PC-9 (cell line): ENCODE measurements at regions not wholly inside any gene's neighbourhood (a gene's known extent, or its start where the extent isn't known, plus 50 kb on each side); places are given as distances from the start of the nearest gene placed in this dataset.
A peak's percentile ranks its signal among the peaks of the same experiment; 100 is the strongest.

Experiments
- BruUV-seq: library from RNA; stranded (reverse); fragments of 400-500 nt; replicated peaks from 2 replicates; lab custom pipeline; 2021; lab: Mats Ljungman, UMichigan
- CTCF ChIA-PET: fragments of 300-600 bp; sonication (Branson Sonifier 250); formaldehyde crosslinking; loops from one replicate; lab custom pipeline; 2022; ENCODE audit warnings: antibody characterized with exemption; lab: Charles Lee
- POLR2A ChIA-PET: fragments of 300-600 bp; sonication (Branson Sonifier 250); formaldehyde crosslinking; loops from one replicate; lab custom pipeline; 2022; ENCODE audit warnings: antibody characterized with exemption; ENCODE audit not compliant: unreplicated experiment; lab: Charles Lee
- DNase-seq, 2 experiments: peaks; one replicate each; pipeline versions ENCODE4 v3.0.0 to v3.0.0-alpha.2; 2015 to 2022; ENCODE audit warnings: mixed read lengths in 1 of 2
- H2AFZ ChIP-seq: fragments of 200-600 bp; sonication (generic); 2 replicates; pipeline ENCODE4 v1.8.1; 2017; ENCODE audit warnings: antibody characterized with exemption
- H3F3A ChIP-seq: fragments of 200-600 bp; sonication (generic); 2 replicates; pipeline ENCODE4 v1.8.1; 2017; ENCODE audit warnings: antibody characterized with exemption, mild to moderate bottlenecking, low read depth; ENCODE audit not compliant: insufficient read depth
- H3K27ac ChIP-seq: fragments of 200-600 bp; sonication (generic); 2 replicates; pipeline ENCODE4 v1.6.1; 2016; ENCODE audit warnings: mixed run types
- H3K27me3 ChIP-seq: fragments of 200-600 bp; sonication (generic); 2 replicates; pipeline ENCODE4 v1.6.1; 2016; ENCODE audit warnings: low read depth, mixed run types; ENCODE audit not compliant: insufficient read depth
- H3K36me3 ChIP-seq: fragments of 200-600 bp; sonication (generic); 2 replicates; pipeline ENCODE4 v1.6.1; 2016; ENCODE audit warnings: low read depth, mixed run types
- H3K4me1 ChIP-seq: fragments of 200-600 bp; sonication (generic); replicated peaks from 2 replicates; pipeline ENCODE4 v1.6.1; 2016; ENCODE audit warnings: mixed run types; ENCODE audit not compliant: insufficient read depth
- H3K4me2 ChIP-seq: fragments of 200-600 bp; sonication (generic); 2 replicates; pipeline ENCODE4 v1.6.1; 2017; ENCODE audit warnings: mixed run types
- H3K4me3 ChIP-seq: fragments of 200-600 bp; sonication (generic); 2 replicates; pipeline ENCODE4 v1.6.1; 2016; ENCODE audit warnings: mixed run types
- H3K79me2 ChIP-seq: fragments of 200-600 bp; sonication (generic); 2 replicates; pipeline ENCODE4 v1.6.1; 2017; ENCODE audit warnings: low read depth, mixed run types
- H3K9me2 ChIP-seq: fragments of 200-600 bp; sonication (generic); 2 replicates; pipeline ENCODE4 v1.8.1; 2017; ENCODE audit warnings: mild to moderate bottlenecking; ENCODE audit not compliant: insufficient read depth
- H3K9me3 ChIP-seq: fragments of 200-600 bp; sonication (generic); 2 replicates; pipeline ENCODE4 v1.8.1; 2016; ENCODE audit warnings: low read depth; ENCODE audit not compliant: insufficient read depth
- H4K20me1 ChIP-seq: fragments of 200-600 bp; sonication (generic); 2 replicates; pipeline ENCODE4 v1.8.1; 2017; ENCODE audit not compliant: insufficient read depth
- CTCF ChIP-seq: fragments of 200-600 bp; sonication (generic); conservative IDR thresholded peaks from 2 replicates; pipeline ENCODE4 v1.6.1; 2017; ENCODE audit warnings: mixed run types, antibody characterized with exemption, mild to moderate bottlenecking, moderate library complexity
- EZH2 ChIP-seq: fragments of 200-600 bp; sonication (generic); IDR thresholded peaks from 2 replicates; pipeline ENCODE4 v1.8.0; 2017; ENCODE audit warnings: antibody characterized with exemption, low read depth
- intact Hi-C: fragments of 100-400 bp; cut with micrococcal nuclease; formaldehyde crosslinking; loops from one replicate; pipeline ENCODE4 v1.10.0; 2022; ENCODE audit not compliant: unreplicated experiment

DNA sequence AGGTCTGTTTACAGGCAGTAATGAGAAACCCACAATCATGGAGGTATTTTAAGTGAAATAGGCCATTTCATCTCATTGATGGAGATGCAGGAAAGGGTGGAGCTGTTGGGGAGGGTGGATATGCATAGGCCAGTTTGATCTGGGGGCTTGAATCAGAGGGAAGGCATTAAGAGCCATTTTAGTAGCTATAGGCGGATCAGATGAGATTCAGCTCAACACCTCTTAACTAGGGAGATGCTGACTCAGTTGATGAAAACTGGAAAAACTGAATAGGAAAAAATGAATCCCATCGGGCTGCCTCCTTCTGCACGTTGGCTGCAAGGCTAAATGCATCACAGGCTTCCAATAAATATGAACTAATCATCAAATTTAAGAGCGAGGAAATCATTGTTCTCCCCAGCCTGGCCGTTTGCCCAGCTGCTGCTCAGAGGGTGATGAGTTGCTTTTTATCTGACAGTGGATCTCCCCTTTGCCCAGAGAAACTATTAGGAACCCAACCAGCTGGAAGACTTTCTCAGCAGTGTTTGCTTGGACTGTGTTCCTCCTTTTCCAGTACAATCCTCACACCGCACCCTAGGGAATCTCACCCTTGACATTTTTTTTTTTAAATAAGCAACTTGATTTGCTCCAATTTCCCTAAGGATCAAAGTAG, 149.6 kb downstream of the SOX9 start:
- peak overlapping the region; percentile 52 for H3K4me2 ChIP-seq
- H3K27ac ChIP-seq, result 0 out of 2 replicates have a peak overlapping the region, but pooled peaks have one; percentile 13
- no peaks in the 10 kb centered on the region for H4K20me1 ChIP-seq
- no peaks in the 10 kb centered on the region for H3K27me3 ChIP-seq
- TF ChIP-seq CTCF, result no peak
- no peak for TF ChIP-seq EZH2
- H3K4me1 ChIP-seq, result peaks cover 35% of the 10 kb centered on the region
- H2AFZ ChIP-seq, result no peak overlapping the region
- no peaks in the 10 kb centered on the region for H3K36me3 ChIP-seq
- H3K79me2 ChIP-seq, result no peaks in the 10 kb centered on the region
- CTCF ChIA-PET, result no interaction called here
- H3K9me3 ChIP-seq, result no peaks in the 10 kb centered on the region
- peak; percentile 62 to 82 for DNase-seq
- peaks cover 23% of the 10 kb centered on the region for H3F3A ChIP-seq
- BruUV-seq, result no TSS peak
- POLR2A ChIA-PET, result no interaction called here
- intact Hi-C loops, result loop anchor here (2.0 to 5.0 kb wide), 5 partner anchors 118 to 197 kb away; no protein-coding TSS in a partner anchor
- H3K4me3 ChIP-seq, result no peak overlapping the region
- H3K9me2 ChIP-seq, result no peaks in the 10 kb centered on the region

- Histone ChIP-seq H2AFZ (no peak overlapping the region), H3K27ac (no peak overlapping the region), H3K9me2 (no peaks in the 10 kb centered on the region), H3K4me1 (peaks cover 35% of the 10 kb centered on the region), H4K20me1 (no peaks in the 10 kb centered on the region), H3K9me3 (no peaks in the 10 kb centered on the region), H3K4me2 (no peak overlapping the region), H3K79me2 (no peaks in the 10 kb centered on the region), H3K27me3 (no peaks in the 10 kb centered on the region; the same call in 1 of the 2 replicates), H3F3A (peaks cover 23% of the 10 kb centered on the region), H3K36me3 (no peaks in the 10 kb centered on the region), H3K4me3 (no peak overlapping the region)
- intact Hi-C loops, result loop anchor here (2.0 to 5.0 kb wide), 5 partner anchors 119 to 196 kb away; no protein-coding TSS in a partner anchor
- TF ChIP-seq CTCF, result no peak
- no peak for TF ChIP-seq EZH2
- ChIA-PET POLR2A (no interaction called here), CTCF (no interaction called here)
- no TSS peak for BruUV-seq
- DNase-seq, result no peak
Observed at GRCh38 chr17:72271603-72272002, 150.8 kb downstream of the SOX9 start.

GRCh38 chr17:72273289-72274056, 152.7 kb downstream of the SOX9 start:
- ChIA-PET CTCF (interaction anchor here (0.6 kb wide), 1 partner anchor 187 kb away, joined by 8 read pairs; no protein-coding TSS in a partner anchor), POLR2A (no interaction called here)
- H4K20me1 ChIP-seq, result no peaks in the 10 kb centered on the region
- H3K9me2 ChIP-seq, result no peaks in the 10 kb centered on the region
- no peaks in the 10 kb centered on the region; the same call in 1 of the 2 replicates for H3K27me3 ChIP-seq
- H3F3A ChIP-seq, result peaks cover 23% of the 10 kb centered on the region
- no peaks in the 10 kb centered on the region for H3K9me3 ChIP-seq
- peaks cover 35% of the 10 kb centered on the region for H3K4me1 ChIP-seq
- H3K4me2 ChIP-seq, result peak overlapping the region; percentile 41
- no peak overlapping the region for H3K27ac ChIP-seq
- H3K36me3 ChIP-seq, result no peaks in the 10 kb centered on the region
- BruUV-seq, result no TSS peak
- H3K4me3 ChIP-seq, result no peak overlapping the region
- no peak for TF ChIP-seq EZH2
- DNase-seq, result peak; percentile 43 to 92
- H2AFZ ChIP-seq, result no peak overlapping the region
- intact Hi-C loops, result loop anchor here (5.0 kb wide), 4 partner anchors 121 to 194 kb away; no protein-coding TSS in a partner anchor
- H3K79me2 ChIP-seq, result no peaks in the 10 kb centered on the region
